H9 (cell line): ENCODE measurements at regions not wholly inside any gene's neighbourhood (a gene's known extent, or its start where the extent isn't known, plus 50 kb on each side); places are given as distances from the start of the nearest gene placed in this dataset.

ENCODE experiments used
- DNase-seq: peaks from one replicate; pipeline ENCODE4 v3.0.0-alpha.2; 2017
- H2AFZ ChIP-seq: one replicate; pipeline ENCODE4 v1.6.1; 2013; ENCODE audit warnings: mild to moderate bottlenecking, low read length, control low read depth, moderate library complexity
- H2AK5ac ChIP-seq: 2 replicates; pipeline ENCODE4 v1.6.1; 2013; ENCODE audit warnings: low read length, control low read depth, mixed read lengths; ENCODE audit not compliant: insufficient read length
- H2BK120ac ChIP-seq: one replicate; pipeline ENCODE4 v1.6.1; 2013; ENCODE audit warnings: low read depth, mild to moderate bottlenecking, low read length, control low read depth, inconsistent platforms; ENCODE audit not compliant: poor library complexity, severe bottlenecking
- H2BK12ac ChIP-seq: 2 replicates; pipeline ENCODE4 v1.6.1; 2013; ENCODE audit warnings: low read length, control low read depth, mixed read lengths, low read depth; ENCODE audit not compliant: insufficient read length
- H2BK15ac ChIP-seq: 2 replicates; pipeline ENCODE4 v1.6.1; 2013; ENCODE audit warnings: low read depth, low read length, control low read depth
- H2BK20ac ChIP-seq: one replicate; pipeline ENCODE4 v1.6.1; 2013; ENCODE audit warnings: low read depth, mild to moderate bottlenecking, low read length, control low read depth, inconsistent platforms; ENCODE audit not compliant: poor library complexity, severe bottlenecking
- H2BK5ac ChIP-seq: 2 replicates; pipeline ENCODE4 v1.6.1; 2013; ENCODE audit warnings: low read length, control low read depth, mixed read lengths; ENCODE audit not compliant: insufficient read length
- H3K14ac ChIP-seq: 2 replicates; pipeline ENCODE4 v1.6.1; 2013; ENCODE audit warnings: low read length, control low read depth; ENCODE audit not compliant: insufficient read depth
- H3K18ac ChIP-seq: 2 replicates; pipeline ENCODE4 v1.6.1; 2013; ENCODE audit warnings: low read depth, mild to moderate bottlenecking, mixed read lengths, low read length, control low read depth; ENCODE audit not compliant: insufficient read length
- H3K23ac ChIP-seq: 2 replicates; pipeline ENCODE4 v1.6.1; 2013; ENCODE audit warnings: low read length, control low read depth, mixed read lengths, low read depth; ENCODE audit not compliant: insufficient read length
- H3K23me2 ChIP-seq: 2 replicates; pipeline ENCODE4 v1.6.1; 2013; ENCODE audit warnings: low read depth, mild to moderate bottlenecking, mixed read lengths, low read length, control low read depth; ENCODE audit not compliant: insufficient read length, poor library complexity, severe bottlenecking
- H3K27ac ChIP-seq: 2 replicates; pipeline ENCODE4 v1.5.1; 2013; ENCODE audit warnings: low read length, control low read depth, mixed read lengths, low read depth; ENCODE audit not compliant: insufficient read length
- H3K27me3 ChIP-seq: 2 replicates; pipeline ENCODE4 v1.6.1; 2013; ENCODE audit warnings: low read length, control low read depth, inconsistent platforms; ENCODE audit not compliant: insufficient read depth
- H3K4ac ChIP-seq: 2 replicates; pipeline ENCODE4 v1.6.1; 2013; ENCODE audit warnings: low read depth, mild to moderate bottlenecking, control low read depth, inconsistent platforms, low read length, moderate library complexity
- H3K4me1 ChIP-seq: 2 replicates; pipeline ENCODE4 v1.6.1; 2013; ENCODE audit warnings: low read length, control low read depth, inconsistent platforms; ENCODE audit not compliant: insufficient read depth
- H3K4me2 ChIP-seq: 2 replicates; pipeline ENCODE4 v1.6.1; 2013; ENCODE audit warnings: low read length, control low read depth, mixed read lengths; ENCODE audit not compliant: insufficient read length, insufficient read depth
- H3K56ac ChIP-seq: 2 replicates; pipeline ENCODE4 v1.6.1; 2013; ENCODE audit warnings: low read depth, mild to moderate bottlenecking, mixed read lengths, low read length, control low read depth; ENCODE audit not compliant: insufficient read length
- H3K79me1 ChIP-seq: 2 replicates; pipeline ENCODE4 v1.6.1; 2013; ENCODE audit warnings: low read depth, mild to moderate bottlenecking, moderate library complexity, low read length, control low read depth, inconsistent platforms; ENCODE audit not compliant: insufficient read depth, poor library complexity, severe bottlenecking
- H3K79me2 ChIP-seq: 2 replicates; pipeline ENCODE4 v1.6.1; 2013; ENCODE audit warnings: low read length, control low read depth, inconsistent platforms; ENCODE audit not compliant: insufficient read depth
- H3K9ac ChIP-seq: 2 replicates; pipeline ENCODE4 v1.6.1; 2013; ENCODE audit warnings: low read length, control low read depth, mixed read lengths; ENCODE audit not compliant: insufficient read length; ENCODE audit errors: extremely low read depth
- H3K9me3 ChIP-seq: one replicate; pipeline ENCODE4 v1.6.1; 2013; ENCODE audit warnings: low read depth, low read length, inconsistent platforms; ENCODE audit not compliant: control insufficient read depth
- H3T11ph ChIP-seq: one replicate; pipeline ENCODE4 v1.6.1; 2013; ENCODE audit warnings: mild to moderate bottlenecking, low read length, control low read depth, inconsistent platforms
- H4K20me1 ChIP-seq: one replicate; pipeline ENCODE4 v1.6.1; 2013; ENCODE audit not compliant: control insufficient read depth, insufficient read length, insufficient read depth
- H4K5ac ChIP-seq: 2 replicates; pipeline ENCODE4 v1.6.1; 2013; ENCODE audit warnings: low read depth, mild to moderate bottlenecking, mixed read lengths, low read length, control low read depth; ENCODE audit not compliant: insufficient read length
- H4K8ac ChIP-seq: replicated peaks from 2 replicates; pipeline ENCODE4 v1.6.1; 2013; ENCODE audit warnings: low read length, control low read depth, mixed read lengths, low read depth; ENCODE audit not compliant: insufficient read length
- H4K91ac ChIP-seq: 2 replicates; pipeline ENCODE4 v1.6.1; 2013; ENCODE audit warnings: low read depth, mild to moderate bottlenecking, moderate library complexity, mixed read lengths, low read length, control low read depth; ENCODE audit not compliant: insufficient read length
- H3K27ac Mint-ChIP-seq, 3 experiments: 2 replicates in 2 of 3; 3 replicates in 1 of 3; pipeline ENCODE4 v1.8.0; 2020 to 2021; ENCODE audit warnings: mixed read lengths in 3 of 3, mild to moderate bottlenecking in 1 of 3, moderate library complexity in 1 of 3
- H3K27me3 Mint-ChIP-seq: 2 replicates; pipeline ENCODE4 v1.8.0; 2021; ENCODE audit warnings: low read depth, mild to moderate bottlenecking, moderate library complexity, mixed read lengths
- H3K36me3 Mint-ChIP-seq, 3 experiments: 2 replicates in 2 of 3; 3 replicates in 1 of 3; pipeline ENCODE4 v1.8.0; 2020 to 2021; ENCODE audit warnings: low read depth in 3 of 3, mixed read lengths in 3 of 3; ENCODE audit not compliant: insufficient read depth in 1 of 3
- H3K4me1 Mint-ChIP-seq, 2 experiments: 2 replicates each; pipeline ENCODE4 v1.8.0; 2020; ENCODE audit warnings: mixed read lengths in 2 of 2
- H3K4me3 Mint-ChIP-seq, 2 experiments: 2 replicates in 1 of 2; 3 replicates in 1 of 2; pipeline ENCODE4 v1.8.0; 2020 to 2021; ENCODE audit warnings: mild to moderate bottlenecking in 2 of 2, mixed read lengths in 2 of 2, moderate library complexity in 1 of 2
- H3K9me3 Mint-ChIP-seq, 2 experiments: 2 replicates in 1 of 2; 3 replicates in 1 of 2; pipeline ENCODE4 v1.8.0; 2020; ENCODE audit warnings: mild to moderate bottlenecking in 2 of 2, mixed read lengths in 2 of 2, moderate library complexity in 1 of 2
- CTCF ChIP-seq: fragments of 200-600 bp; sonication (generic); conservative IDR thresholded peaks from 3 replicates; pipeline ENCODE4 v1.8.0; 2021; ENCODE audit warnings: antibody characterized with exemption, mild to moderate bottlenecking
- WGBS: extraction: QIAGEN DNeasy Blood & Tissue Kit; methylation state at CpG from one replicate; pipeline ENCODE4 v1.1.7; 2013; ENCODE audit warnings: missing lambda C conversion rate, low lambda C conversion rate, mixed read lengths; ENCODE audit not compliant: insufficient read length; ENCODE audit errors: extremely low coverage; 5-methylcytosine and 5-hydroxymethylcytosine counted together

- peaks cover 0 to 2% of the 10 kb centered on the region in 2 experiments; a peak in 1 of 5 replicates for H3K9me3 Mint-ChIP-seq
- H2BK15ac ChIP-seq, result no peak overlapping the region
- no peak overlapping the region for H3T11ph ChIP-seq
- H3K79me2 ChIP-seq, result no peaks in the 10 kb centered on the region
- no peaks in the 10 kb centered on the region for H3K4me1 ChIP-seq
- no CpG with 5 or more reads among the region's 3 CpGs for WGBS
- no peak overlapping the region for H2BK20ac ChIP-seq
- H3K27me3 ChIP-seq, result no peaks in the 10 kb centered on the region
- no peak overlapping the region for H3K9ac ChIP-seq
- H2BK120ac ChIP-seq, result no peak overlapping the region
- no peaks in the 10 kb centered on the region for H3K36me3 Mint-ChIP-seq
- H3K23me2 ChIP-seq, result no peaks in the 10 kb centered on the region
- no peaks in the 10 kb centered on the region for H3K79me1 ChIP-seq
- H3K27ac Mint-ChIP-seq, result no peak overlapping the region
- no peak overlapping the region for H3K4me3 Mint-ChIP-seq
- H4K20me1 ChIP-seq, result no peaks in the 10 kb centered on the region
- no peaks in the 10 kb centered on the region for H3K9me3 ChIP-seq
- TF ChIP-seq CTCF, result no peak
- H3K23ac ChIP-seq, result no peak overlapping the region
- no peak overlapping the region for H3K56ac ChIP-seq
- H3K27ac ChIP-seq, result no peak overlapping the region
- H4K91ac ChIP-seq, result no peak overlapping the region
- H3K14ac ChIP-seq, result no peak overlapping the region
- H3K4me2 ChIP-seq, result no peak overlapping the region
- no peak overlapping the region for H4K8ac ChIP-seq
- no peak overlapping the region for H2BK12ac ChIP-seq
- H2AK5ac ChIP-seq, result no peak overlapping the region
- H3K27me3 Mint-ChIP-seq, result peaks cover 5% of the 10 kb centered on the region; the same call in 1 of the 2 replicates
- H4K5ac ChIP-seq, result no peak overlapping the region
- no peak overlapping the region for H2AFZ ChIP-seq
- no peak overlapping the region for H2BK5ac ChIP-seq
- no peaks in the 10 kb centered on the region for H3K4me1 Mint-ChIP-seq
- H3K18ac ChIP-seq, result no peak overlapping the region
- no peak for DNase-seq
- no peak overlapping the region for H3K4ac ChIP-seq
Measured at GRCh38 chr14:81946375-81946774, 412.7 kb upstream of the SEL1L start.
